Epithelial cell of prostate (primary cell): ENCODE measurements at regions not wholly inside any gene's neighbourhood (a gene's known extent, or its start where the extent isn't known, plus 50 kb on each side); places are given as distances from the start of the nearest gene placed in this dataset.

ENCODE experiments used
- DNase-seq: peaks from one replicate; pipeline ENCODE4 v3.0.0-alpha.2; 2011; ENCODE audit warnings: low read depth, low spot score
- H3K27ac ChIP-seq: fragments of 450-650 bp; 2 replicates; pipeline ENCODE4 v1.5.1; 2017; ENCODE audit warnings: mild to moderate bottlenecking

GRCh38 chr7:50962962-50963374 lies 180.3 kb upstream of the GRB10 start:
- DNase-seq: no peak
- no peak overlapping the region for H3K27ac ChIP-seq

DNA sequence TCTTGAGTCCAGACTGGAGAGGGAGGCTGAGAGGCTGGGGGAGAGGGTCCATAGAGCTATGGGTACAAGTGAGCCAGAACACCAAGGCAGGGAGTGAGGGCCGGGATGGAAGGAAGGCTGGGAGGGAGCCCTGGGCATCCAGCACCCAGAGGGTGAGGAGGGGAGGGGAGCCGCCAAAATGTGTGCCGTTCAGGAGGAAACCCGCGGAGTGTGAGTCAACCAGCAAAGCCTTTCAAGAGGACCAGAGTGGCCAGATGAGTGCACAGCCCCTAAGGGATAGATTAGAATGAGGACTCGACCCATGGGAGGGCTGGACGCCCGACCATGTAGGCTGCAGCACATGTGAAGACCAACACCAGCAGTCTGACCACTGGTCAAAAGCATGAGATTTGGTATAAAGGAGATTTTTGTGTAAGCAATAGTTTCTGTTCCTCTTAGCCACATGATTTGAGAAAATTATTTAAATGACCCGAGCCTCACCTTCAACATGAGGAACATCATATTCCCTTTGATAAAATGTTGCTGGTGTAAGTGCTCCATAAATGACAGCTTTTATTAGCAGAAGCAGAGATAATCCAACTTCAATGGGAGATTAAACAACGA lies 179.7 kb upstream of the GRB10 start:
- no peak overlapping the region for H3K27ac ChIP-seq
- DNase-seq: no peak

- H3K27ac ChIP-seq: no peak overlapping the region
- no peak for DNase-seq
Observed at GRCh38 chr7:50960621-50961310, 178.1 kb upstream of the GRB10 start.

DNA sequence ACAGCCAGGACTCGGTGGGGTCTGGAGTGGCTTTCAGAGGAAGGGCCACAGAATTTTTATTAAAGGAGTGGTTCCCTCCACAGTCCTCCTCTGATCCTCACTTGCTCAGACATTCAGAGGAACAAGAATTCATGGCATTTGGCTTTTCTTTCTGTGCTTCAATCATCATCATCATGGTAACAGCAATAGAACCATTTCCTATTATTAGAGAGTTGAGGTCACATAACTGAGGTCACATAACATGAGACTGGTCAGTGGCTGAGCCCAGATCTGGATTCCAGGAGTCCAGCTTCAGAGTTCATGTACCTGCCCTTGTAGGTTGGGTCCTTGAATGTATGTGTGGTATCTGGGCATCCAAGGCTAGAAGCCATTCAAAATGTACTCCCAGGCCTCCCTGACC lies 177.3 kb upstream of the GRB10 start:
- H3K27ac ChIP-seq: no peak overlapping the region

DNA sequence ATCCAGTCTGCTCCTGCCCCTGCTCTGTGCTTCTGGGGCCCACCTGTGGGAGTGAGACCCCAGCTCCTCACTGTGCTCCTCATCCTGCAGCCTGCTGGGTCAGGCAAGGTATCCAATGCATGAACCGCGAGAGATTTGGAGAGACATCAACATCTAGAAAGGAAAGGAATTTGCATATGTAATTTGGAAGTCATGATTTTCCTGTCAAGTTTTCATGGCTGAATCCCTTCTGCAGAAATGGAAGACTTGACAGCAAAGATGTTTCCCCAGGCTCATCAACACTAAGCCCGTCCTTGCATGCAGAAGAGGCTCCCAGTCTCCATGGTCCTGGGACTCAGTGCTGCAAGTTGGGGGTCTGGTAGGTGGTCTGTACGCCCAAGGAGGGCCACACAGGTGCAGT lies 176.9 kb upstream of the GRB10 start:
- no peak for DNase-seq
- H3K27ac ChIP-seq: no peak overlapping the region

More for the DNA sequence above, 177.3 kb upstream of the GRB10 start:
- DNase-seq: no peak

DNA sequence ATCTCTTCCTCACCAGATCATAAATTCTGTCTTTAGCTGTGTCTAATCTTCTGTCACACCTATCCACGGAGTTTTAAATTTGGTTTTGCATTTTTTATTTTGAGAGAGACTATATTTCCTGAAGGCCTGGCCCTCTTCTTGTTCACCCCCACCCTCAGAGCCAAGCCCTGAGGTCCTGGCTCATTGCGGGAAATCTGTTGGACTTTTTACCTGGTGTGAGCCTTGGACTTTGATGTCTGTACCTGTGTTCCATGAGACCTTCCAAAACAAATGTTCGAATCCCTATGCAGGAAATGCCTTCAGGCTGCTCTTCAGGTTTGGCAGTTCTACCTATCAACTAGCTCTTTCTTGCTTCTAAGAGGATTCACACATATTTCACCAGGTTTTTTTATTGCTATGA lies 175.2 kb upstream of the GRB10 start:
- no peak overlapping the region for H3K27ac ChIP-seq
- DNase-seq: no peak

- H3K27ac ChIP-seq: no peak overlapping the region
Observed at GRCh38 chr7:50957431-50957830, 174.7 kb upstream of the GRB10 start.

DNA sequence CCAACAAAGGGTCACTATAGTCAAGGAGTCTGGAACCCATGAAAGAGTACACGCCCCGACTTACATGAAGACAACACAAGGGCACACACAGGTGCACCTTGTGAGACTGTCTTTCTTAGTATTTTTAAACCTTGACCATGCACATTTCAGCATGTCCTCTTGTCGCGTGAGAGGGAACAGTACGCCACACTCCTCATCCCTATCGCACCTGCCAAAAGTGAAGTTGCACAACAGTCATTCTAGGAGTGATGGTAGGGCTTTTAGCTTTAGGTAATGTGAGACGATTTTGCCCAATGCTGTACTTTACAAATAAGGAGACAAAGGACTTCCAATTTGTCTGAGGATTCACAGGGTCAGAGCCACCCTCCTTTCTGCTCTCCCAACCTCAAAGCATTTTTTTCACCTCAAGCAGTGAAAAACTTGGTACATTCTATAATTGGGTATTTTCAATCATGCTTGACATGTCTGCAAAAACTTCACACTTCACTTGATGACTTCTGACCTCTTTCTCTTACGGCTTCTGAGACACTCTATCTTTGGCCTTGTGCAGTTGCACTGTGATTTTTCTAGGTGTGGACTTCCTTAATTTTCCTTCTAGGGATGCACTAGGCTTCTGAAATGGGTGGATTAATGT lies 173.9 kb upstream of the GRB10 start:
- H3K27ac ChIP-seq: no peak overlapping the region
- DNase-seq: no peak

More at GRCh38 chr7:50957431-50957830, 174.7 kb upstream of the GRB10 start:
- no peak for DNase-seq

- H3K27ac ChIP-seq: no peak overlapping the region
- DNase-seq: no peak
Observed at GRCh38 chr7:50954716-50955115, 172.0 kb upstream of the GRB10 start.

GRCh38 chr7:50954245-50954644 lies 171.5 kb upstream of the GRB10 start:
- H3K27ac ChIP-seq: no peak overlapping the region

DNA sequence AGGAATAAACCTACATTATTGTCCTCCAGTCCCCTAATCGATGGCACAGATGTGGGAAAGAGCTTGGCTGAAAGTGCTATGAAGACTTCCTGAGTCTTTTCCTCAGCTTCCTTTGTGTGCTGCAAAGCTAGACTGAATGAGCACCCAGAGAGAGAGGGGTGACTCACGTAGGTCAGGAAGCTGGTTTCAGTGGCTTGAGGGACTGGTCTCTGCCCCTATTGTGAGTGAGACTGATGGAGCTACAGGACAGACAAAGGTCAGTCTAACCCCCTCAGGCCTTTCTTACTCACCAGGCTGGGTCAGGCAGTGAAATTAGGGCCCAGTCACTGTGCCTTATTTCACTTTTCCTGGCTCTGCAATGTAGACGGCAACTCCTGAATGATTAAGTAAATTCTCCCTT lies 171.1 kb upstream of the GRB10 start:
- DNase-seq: no peak
- H3K27ac ChIP-seq: no peak overlapping the region

More at GRCh38 chr7:50954245-50954644, 171.5 kb upstream of the GRB10 start:
- DNase-seq: no peak

- no peak for DNase-seq
- H3K27ac ChIP-seq: no peak overlapping the region
Observed at GRCh38 chr7:50953303-50953702, 170.6 kb upstream of the GRB10 start.

GRCh38 chr7:50952544-50952943 lies 169.8 kb upstream of the GRB10 start:
- no peak overlapping the region for H3K27ac ChIP-seq
- no peak for DNase-seq

- no peak for DNase-seq
Observed at GRCh38 chr7:50952120-50952519, 169.4 kb upstream of the GRB10 start.

DNA sequence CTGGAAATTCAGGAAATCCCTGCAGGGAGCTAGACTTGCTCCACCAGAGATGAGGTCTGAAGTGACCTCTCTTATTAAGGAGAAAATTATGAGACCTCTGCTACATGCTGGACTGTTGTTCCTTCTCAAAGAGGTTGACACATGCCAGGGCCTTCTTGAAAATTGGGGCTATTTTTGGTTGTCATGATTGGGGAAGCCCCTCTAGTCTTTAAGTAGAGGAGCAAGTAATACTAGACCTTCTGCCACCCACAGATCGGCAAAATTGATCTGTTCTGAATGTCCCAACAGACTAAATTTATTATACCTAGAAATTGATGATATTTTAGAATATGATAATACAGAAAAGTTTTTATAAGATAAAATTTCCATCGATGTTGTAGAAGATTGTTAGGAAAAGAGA lies 160.8 kb upstream of the GRB10 start:
- H3K27ac ChIP-seq: no peak overlapping the region
- DNase-seq: no peak

More at GRCh38 chr7:50952120-50952519, 169.4 kb upstream of the GRB10 start:
- no peak overlapping the region for H3K27ac ChIP-seq

GRCh38 chr7:50941525-50941924 lies 158.8 kb upstream of the GRB10 start:
- no peak overlapping the region for H3K27ac ChIP-seq
- DNase-seq: no peak

GRCh38 chr7:50940621-50941020 lies 157.9 kb upstream of the GRB10 start:
- DNase-seq: no peak
- no peak overlapping the region for H3K27ac ChIP-seq

GRCh38 chr7:50939021-50939420 lies 156.3 kb upstream of the GRB10 start:
- DNase-seq: no peak
- no peak overlapping the region for H3K27ac ChIP-seq

- DNase-seq: no peak
- no peak overlapping the region for H3K27ac ChIP-seq
Observed at GRCh38 chr7:50937727-50938126, 155.0 kb upstream of the GRB10 start.

DNA sequence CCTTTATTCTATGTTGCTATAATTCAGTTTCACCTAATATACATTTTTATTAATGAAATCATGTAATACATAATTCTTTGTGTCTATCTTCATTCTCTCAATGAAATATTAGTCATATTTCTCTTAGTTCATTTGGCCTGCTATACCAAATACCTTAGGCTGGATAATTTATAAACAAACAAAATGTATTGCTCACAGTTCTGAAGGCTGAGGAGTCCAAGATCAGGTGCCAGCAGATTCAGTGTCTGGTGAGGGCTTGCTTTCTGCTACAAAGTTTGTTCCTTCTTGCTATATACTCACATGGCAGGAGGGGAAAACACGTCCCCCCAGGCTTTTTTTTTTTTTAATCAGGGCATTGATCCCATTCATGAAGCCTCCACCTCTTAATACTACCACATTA lies 143.4 kb upstream of the GRB10 start:
- DNase-seq: no peak
- H3K27ac ChIP-seq: no peak overlapping the region

DNA sequence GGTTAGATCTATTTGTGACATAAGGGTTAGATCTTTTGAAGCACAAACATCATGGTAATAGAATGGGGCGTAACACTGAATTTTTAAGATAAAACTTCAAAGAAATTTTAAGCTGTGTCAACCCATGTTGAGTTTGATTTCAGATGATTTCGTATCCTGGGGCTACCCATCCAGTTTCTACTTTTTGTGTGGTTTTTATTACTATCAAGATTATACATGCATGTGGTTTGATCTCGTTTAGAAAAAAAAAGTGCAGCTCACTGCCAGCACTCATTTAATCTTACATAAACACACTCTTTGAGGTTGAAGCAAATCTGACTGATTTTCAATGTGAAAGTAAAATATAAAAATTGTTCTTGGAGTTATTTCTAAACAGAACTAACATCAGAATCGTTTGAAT lies 140.8 kb upstream of the GRB10 start:
- no peak overlapping the region for H3K27ac ChIP-seq
- DNase-seq: no peak
